ENCODE measurements at regions not wholly inside any gene's neighbourhood (a gene's known extent, or its start where the extent isn't known, plus 50 kb on each side); places are given as distances from the start of the nearest gene placed in this dataset.
"Not testable (repeated sequence)": the region's sequence is repeated elsewhere in the genome, so short reads cannot be mapped to it uniquely, and the experiment has no call there.

- H4K5ac ChIP-seq (ENCODE audit: low read depth, low read length); H2AK9ac ChIP-seq (replicated peaks; ENCODE audit: low read depth, low read length, poor library complexity); in situ Hi-C loops (cut with MboI; ENCODE audit: low sequenced_read_pairs); H3K36me3 ChIP-seq (ENCODE audit: control insufficient read depth, insufficient read depth, low read length); BruUV-seq (replicated peaks); H3K4ac ChIP-seq (ENCODE audit: low read depth, low read length); H3K79me1 ChIP-seq (ENCODE audit: low read depth in 1 of 2, low read length in 2 of 2); H2BK20ac ChIP-seq (ENCODE audit: low read depth, low read length); H3K4me1 ChIP-seq (ENCODE audit: control insufficient read depth, insufficient read depth, low read length); CTCF ChIA-PET; H3K4me3 ChIP-seq (ENCODE audit: insufficient read depth, low read depth, low read length); H2BK5ac ChIP-seq (ENCODE audit: low read depth, low read length, poor library complexity, severe bottlenecking); H3K56ac ChIP-seq (ENCODE audit: extremely low read depth, insufficient read depth, low read length); POLR2A ChIA-PET (ENCODE audit: unreplicated experiment); H3K27ac ChIP-seq (ENCODE audit: insufficient read depth, low read length); dilution Hi-C loops (cut with HindIII; ENCODE audit: low sequenced_read_pairs, unreplicated experiment); H2AK5ac ChIP-seq (ENCODE audit: low read depth, low read length); H3K14ac ChIP-seq (replicated peaks; ENCODE audit: low read depth, low read length); H4K8ac ChIP-seq (ENCODE audit: low read depth in 2 of 2, low read length in 2 of 2); H3K9me1 ChIP-seq (ENCODE audit: insufficient read depth, low read length); H2AFZ ChIP-seq (replicated peaks; ENCODE audit: low read length, poor library complexity); DNase-seq; ATAC-seq (ENCODE audit: low read depth); H3K27me3 ChIP-seq (ENCODE audit: control insufficient read depth, insufficient read depth, low read length); H3K23ac ChIP-seq (ENCODE audit: low read depth, low read length); H3K18ac ChIP-seq (ENCODE audit: low read depth, low read length); H4K91ac ChIP-seq (ENCODE audit: insufficient read depth, low read depth, low read length); H4K20me1 ChIP-seq (ENCODE audit: insufficient read depth, low read length); intact Hi-C loops (cut with micrococcal nuclease); H3K4me2 ChIP-seq (ENCODE audit: low read depth, low read length); H2BK120ac ChIP-seq (ENCODE audit: low read depth, low read length); H3K9ac ChIP-seq (ENCODE audit: low read depth, low read length); H2BK15ac ChIP-seq (ENCODE audit: low read depth, low read length): not testable (repeated sequence)
- H3K9me3 ChIP-seq (ENCODE audit: control insufficient read depth, insufficient read depth, low read length) = peaks cover 14% of the 10 kb centered on the region
- whole genome bisulfite sequencing, 2 experiments (ENCODE audit: extremely low coverage in 2 of 2, insufficient read length in 1 of 2) = no CpG with 5 or more reads among the region's 17 CpGs
Observed at GRCh38 chr12:131431126-131431655, 279.7 kb upstream of the SFSWAP start.

All from IMR-90 (cell line).